GM12801 (cell line): ENCODE measurements at regions not wholly inside any gene's neighbourhood (a gene's known extent, or its start where the extent isn't known, plus 50 kb on each side); places are given as distances from the start of the nearest gene placed in this dataset.

Experiments used
- CTCF ChIP-seq: IDR thresholded peaks from one replicate; pipeline ENCODE4 v1.5.1; 2011; ENCODE audit warnings: control low read depth; ENCODE audit not compliant: insufficient read length; ENCODE audit errors: extremely low read depth

DNA sequence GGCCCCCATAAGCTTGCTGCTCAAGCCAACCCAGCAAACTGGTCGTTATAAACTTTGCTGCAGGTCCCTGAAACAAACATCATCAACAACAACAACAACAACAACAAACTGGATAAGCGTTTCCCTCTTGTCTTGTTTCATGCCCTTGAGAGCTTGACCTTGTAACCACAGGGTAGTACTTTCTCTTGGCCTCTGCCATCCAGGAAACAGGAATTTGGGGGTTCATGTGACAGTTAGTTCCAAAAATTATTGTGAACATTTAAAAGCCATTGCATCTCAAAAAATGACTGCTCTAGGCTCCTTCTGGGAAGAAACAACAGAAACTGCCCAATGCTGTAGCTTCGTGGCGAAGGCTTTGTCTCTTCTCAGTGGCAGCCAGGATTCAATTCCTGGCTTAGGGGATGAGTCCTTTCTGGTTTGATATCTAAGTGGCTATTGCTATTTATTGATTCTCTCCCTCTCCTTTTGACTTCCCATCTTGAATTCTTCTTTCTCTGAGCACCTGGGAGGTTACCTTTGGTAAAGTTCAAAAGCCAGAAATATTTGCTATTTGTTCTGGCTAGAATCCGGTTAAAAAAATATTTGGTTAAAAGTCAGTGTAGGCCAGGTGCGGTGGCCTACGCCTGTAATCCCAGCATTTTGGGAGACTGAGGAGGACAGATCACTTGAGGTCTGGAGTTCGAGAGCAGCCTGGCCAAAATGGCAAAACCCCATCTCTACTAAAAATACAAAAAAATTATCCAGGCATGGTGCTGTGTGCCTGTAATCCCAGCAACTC, 52.0 kb upstream of the CPM start:
- TF ChIP-seq CTCF = no peak

- TF ChIP-seq CTCF = no peak
These were observed 65.1 kb upstream of the CPM start for GRCh38 chr12:68998041-68998440.

DNA sequence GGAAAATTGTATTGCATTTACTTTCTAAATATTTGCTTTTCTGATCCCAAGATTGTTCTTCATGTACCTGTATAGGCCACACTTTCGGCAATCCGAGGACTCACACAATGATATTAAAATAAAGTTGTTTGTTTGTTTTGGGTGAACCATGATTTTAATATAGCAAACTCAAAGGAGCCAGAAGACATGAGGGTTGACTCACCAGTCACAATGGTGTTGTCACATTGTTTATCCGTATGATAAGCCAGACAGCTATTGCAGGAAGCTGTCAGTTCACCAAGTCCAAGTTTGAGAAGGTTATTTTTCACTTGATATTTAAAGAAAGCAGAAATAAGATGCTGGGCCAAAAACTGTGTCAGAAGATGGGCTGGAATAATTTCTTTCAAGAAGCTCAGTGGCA, 67.1 kb upstream of the CPM start:
- TF ChIP-seq CTCF = no peak

GRCh38 chr12:69000540-69001243, 67.7 kb upstream of the CPM start:
- no peak for TF ChIP-seq CTCF

GRCh38 chr12:69001251-69001650, 68.3 kb upstream of the CPM start:
- TF ChIP-seq CTCF = no peak

- TF ChIP-seq CTCF = no peak
These were observed 70.0 kb upstream of the CPM start for GRCh38 chr12:69002969-69003368.

DNA sequence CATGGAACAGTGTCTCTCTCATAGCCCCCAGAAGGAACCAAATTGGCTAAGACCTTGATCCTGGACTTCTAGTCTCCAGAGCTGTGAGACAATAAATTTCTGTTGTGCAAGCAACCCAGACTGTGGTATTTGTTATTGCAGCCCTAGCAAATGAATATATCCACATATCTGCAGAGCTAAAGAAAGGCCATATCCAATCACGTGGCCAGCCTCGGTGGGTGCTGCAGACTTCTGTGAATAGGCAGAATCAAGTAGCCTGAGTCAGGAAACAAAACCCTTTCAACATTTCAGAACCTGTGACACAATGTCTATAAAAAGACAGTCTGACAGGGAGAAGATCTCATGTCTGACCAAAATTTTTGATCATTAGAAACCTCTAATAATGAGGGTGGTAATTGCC, 71.0 kb upstream of the CPM start:
- TF ChIP-seq CTCF = no peak
